ENCODE measurements at regions not wholly inside any gene's neighbourhood (a gene's known extent, or its start where the extent isn't known, plus 50 kb on each side); places are given as distances from the start of the nearest gene placed in this dataset.

DNA sequence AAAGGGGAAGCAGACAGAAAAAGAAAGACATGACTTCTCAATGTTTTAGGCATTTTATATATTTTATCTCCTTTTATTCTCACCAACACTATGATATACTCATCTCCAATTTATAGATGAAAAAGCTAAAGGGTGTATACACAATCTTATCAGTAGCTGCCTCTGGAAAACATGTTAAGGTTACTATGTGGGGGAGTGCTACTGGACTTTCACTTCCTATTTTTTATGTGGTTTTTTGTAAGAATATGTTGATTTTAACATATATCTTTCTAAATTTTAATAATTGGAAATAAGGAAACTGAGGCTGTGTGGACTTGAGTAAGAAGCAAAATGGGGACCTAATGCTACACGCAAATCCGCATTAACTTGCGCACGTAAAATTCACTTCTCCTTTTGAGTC lies 99.6 kb upstream of the PDE3A start:
- TF ChIP-seq POLR2AphosphoS5 (IDR thresholded peaks at IDR 0.05; ENCODE audit: insufficient read depth in 1 of 2, low read depth in 1 of 2) (no peak), POLR2A (IDR thresholded peaks at IDR 0.05) (no peak)
- TF ChIP-seq, protein P1, sequence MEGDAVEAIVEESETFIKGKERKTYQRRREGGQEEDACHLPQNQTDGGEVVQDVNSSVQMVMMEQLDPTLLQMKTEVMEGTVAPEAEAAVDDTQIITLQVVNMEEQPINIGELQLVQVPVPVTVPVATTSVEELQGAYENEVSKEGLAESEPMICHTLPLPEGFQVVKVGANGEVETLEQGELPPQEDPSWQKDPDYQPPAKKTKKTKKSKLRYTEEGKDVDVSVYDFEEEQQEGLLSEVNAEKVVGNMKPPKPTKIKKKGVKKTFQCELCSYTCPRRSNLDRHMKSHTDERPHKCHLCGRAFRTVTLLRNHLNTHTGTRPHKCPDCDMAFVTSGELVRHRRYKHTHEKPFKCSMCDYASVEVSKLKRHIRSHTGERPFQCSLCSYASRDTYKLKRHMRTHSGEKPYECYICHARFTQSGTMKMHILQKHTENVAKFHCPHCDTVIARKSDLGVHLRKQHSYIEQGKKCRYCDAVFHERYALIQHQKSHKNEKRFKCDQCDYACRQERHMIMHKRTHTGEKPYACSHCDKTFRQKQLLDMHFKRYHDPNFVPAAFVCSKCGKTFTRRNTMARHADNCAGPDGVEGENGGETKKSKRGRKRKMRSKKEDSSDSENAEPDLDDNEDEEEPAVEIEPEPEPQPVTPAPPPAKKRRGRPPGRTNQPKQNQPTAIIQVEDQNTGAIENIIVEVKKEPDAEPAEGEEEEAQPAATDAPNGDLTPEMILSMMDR (IDR thresholded peaks at IDR 0.05), result no peak
